SK-N-MC (cell line): ENCODE measurements at regions not wholly inside any gene's neighbourhood (a gene's known extent, or its start where the extent isn't known, plus 50 kb on each side); places are given as distances from the start of the nearest gene placed in this dataset.

Experiments
- EZH2 ChIP-seq: fragments of 200-600 bp; sonication (generic); IDR thresholded peaks from one replicate; pipeline ENCODE4 v1.6.1; 2017; ENCODE audit warnings: antibody characterized with exemption
- POLR2AphosphoS5 ChIP-seq: IDR thresholded peaks from 2 replicates; pipeline ENCODE4 v1.6.1; 2012; ENCODE audit warnings: mild to moderate bottlenecking, low read depth, low read length, borderline replicate concordance

GRCh38 chr3:160106905-160107861 is 118.0 kb upstream of the C3orf80 start:
- TF ChIP-seq EZH2 (no peak), POLR2AphosphoS5 (no peak)
